GM21786 (cell line): ENCODE measurements at regions not wholly inside any gene's neighbourhood (a gene's known extent, or its start where the extent isn't known, plus 50 kb on each side); places are given as distances from the start of the nearest gene placed in this dataset.
"Not testable (repeated sequence)": the region's sequence is repeated elsewhere in the genome, so short reads cannot be mapped to it uniquely, and the experiment has no call there.

Experiments used
- ATAC-seq: cut with Tn5 transposase; IDR thresholded peaks from one replicate; pipeline ENCODE4 v1.9.1; 2021; ENCODE audit not compliant: unreplicated experiment

DNA sequence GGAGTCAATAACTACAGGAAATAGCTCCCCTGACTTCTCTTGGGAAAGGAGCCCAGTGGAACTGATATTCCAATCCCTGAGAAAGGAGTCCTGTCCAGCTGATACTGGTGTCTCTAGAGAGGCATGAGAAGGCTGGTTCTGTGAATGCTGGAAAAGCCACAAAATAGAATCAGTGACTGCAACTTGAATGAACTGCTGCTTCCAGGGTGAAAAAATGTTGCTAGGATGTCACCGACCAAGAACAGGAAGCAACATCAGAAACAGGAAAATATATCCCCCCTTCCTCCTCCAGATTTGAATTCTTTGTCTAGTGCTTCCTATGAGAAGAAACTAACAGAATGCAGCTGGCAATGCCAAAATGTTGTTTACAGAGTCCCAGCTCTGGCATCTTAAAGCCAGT lies 269.3 kb upstream of the LYPLAL1 start:
- no peak for ATAC-seq

DNA sequence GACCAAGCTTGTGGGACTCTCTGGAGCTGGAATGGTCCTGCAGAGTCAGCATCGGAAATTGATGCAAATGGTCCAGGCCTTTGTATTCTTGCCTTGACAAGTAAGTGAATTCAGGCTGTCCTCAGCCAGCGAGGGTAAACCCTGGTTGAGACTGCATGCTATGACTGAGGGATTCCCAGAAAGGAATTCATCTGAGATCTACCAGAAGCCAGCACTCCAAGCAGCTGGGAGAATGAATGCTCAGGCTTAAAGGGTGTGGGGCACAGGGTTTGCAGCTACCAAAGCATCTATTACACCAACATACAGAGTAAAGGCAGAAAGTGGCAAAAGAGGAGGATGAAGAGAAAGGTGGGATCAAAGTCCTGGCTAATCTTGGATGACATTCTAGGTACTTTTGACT lies 257.0 kb upstream of the LYPLAL1 start:
- ATAC-seq: no peak

DNA sequence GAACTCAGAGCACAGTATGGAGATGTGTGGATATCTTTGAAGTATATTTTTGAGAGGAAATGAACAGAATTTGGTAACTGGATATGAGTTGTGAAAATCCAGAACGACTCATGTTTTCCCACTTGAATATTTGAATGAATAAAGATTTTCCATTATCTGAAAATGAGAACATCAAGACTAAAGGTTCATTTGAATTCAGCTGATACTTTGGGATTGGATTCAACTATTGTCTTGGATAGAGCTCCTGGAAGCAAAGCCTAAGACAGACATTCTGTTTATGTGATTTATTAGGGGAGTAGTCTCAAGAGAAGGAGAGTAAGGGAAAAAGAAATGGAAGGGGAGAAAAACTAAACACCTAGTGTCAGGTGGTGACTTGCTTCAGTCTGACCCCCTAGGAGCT lies 256.0 kb upstream of the LYPLAL1 start:
- ATAC-seq: no peak

DNA sequence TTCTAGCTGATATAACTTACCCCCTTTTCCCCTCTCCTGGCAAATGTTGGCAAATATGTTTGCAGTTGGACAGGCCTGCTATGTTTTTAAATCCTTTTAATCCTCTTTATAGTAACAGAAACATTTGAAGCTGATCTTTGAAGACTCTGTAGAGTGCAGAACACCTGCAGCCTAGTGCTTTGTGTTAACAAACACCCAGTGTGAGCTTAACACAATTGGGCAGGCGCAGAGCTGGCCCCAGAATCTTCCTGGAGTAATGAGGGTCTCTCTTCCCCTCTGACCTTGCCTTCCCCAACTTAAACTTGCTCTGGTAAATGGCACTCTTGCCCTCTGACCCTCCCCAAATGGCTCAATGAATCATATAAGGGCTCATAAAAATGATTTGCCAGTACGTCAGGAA lies 247.9 kb upstream of the LYPLAL1 start:
- ATAC-seq: no peak

DNA sequence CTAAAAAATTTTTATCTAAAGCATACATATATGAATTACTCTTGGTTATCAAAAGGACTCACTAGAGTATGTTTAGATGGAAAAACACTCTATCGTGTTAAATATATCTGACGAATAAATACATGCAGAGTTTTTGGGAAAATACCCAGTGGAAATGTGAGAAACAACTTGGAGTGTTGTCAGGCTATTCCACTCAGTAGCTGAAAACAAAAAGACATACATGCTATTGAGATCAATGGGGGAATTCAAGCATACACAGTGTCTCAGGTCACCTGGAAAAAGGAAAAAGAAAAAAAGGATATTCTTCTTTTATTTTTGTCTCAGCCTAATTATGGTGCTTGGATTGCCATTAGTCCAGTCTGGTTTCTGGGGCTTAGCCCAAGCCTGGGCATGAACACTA lies 247.0 kb upstream of the LYPLAL1 start:
- ATAC-seq: no peak

DNA sequence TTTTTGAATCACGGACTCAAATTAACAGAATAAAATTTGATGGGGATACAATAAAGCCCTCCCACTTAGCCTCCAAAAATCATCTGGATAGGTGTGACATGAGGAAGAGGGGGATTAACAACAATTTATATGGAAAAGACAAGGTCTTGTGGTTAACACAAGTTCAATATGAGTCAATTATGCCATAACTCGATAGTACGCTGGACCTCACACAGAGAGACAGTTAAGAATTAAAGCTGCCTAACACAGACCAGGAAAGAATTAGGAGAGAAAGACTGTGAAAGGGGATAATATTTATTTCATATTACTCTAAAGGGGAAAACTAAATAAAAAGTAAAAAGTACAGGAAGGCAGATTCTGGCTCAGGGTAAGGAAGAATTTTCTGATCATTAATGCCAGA lies 243.7 kb upstream of the LYPLAL1 start:
- ATAC-seq: no peak

DNA sequence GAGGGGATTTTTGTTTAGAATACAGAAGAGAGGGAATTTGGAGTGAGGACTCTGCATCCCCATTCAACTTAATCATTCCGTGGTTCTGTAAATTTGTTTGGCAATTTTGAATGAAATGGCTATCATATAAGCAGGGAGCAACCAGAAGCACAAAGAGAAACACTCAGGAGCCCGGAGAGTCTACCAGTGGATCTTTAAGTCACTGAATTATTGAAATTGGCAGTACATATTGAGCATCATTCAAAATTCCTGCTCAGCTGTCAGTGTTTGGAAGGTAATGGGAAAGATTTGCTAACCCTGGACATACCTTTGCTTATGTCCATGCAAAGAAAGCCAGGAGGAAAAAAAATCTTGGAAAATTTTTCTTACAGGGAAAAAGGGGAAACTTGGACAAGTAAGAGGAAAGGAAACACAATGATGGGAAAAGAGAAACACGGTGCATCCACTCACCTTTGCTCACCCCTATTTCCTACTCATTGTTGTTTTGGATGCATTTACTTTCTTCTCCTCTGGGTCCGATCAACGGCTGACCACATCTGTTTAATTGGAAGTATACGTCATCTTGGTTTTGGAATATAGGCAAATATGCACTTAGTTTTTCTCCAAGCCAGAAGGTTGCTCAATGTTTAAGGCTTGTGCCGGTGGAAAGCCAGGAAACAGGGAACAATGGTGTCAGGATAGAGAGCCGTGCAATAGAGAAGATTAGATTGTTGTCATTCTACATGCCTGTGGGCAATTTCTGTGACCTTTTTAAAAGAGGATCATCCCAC lies 243.0 kb upstream of the LYPLAL1 start:
- ATAC-seq: no peak

DNA sequence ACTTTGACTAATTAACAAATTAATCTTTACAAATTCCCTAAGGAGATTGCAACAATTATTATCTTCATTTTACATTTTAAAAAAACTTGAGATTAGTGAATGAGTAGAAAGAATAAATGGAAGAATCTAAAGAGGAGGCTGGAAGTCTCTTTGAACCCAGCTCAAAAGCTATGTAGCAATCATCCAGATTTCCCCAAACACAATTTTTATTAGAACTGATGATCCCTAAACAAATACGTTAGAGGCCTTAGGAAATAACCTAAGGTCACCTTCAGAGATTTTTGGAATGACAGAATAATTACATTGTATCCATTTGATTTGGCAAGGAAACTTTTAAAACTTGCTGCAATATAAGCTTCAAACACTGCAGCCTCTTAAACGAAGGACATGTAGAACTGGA lies 242.4 kb upstream of the LYPLAL1 start:
- no peak for ATAC-seq

DNA sequence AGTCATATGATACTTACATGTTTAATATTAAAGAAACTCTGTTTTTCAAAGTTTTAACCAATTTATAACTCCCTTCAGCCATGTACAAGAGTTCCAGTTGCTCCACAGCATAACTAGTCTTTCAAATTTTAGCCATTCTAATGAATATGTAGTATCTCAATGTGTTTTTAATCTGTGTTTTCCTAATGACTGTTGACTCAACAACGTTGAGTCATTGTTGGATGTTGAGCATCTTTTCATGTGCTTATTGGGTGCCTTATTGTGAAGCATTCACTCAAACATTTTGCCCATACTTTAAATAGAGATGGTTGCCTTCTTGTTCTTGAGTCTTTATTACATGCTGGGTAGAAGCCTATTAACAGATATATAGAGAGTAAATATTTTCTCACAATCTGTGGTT lies 240.2 kb upstream of the LYPLAL1 start:
- ATAC-seq: no peak

DNA sequence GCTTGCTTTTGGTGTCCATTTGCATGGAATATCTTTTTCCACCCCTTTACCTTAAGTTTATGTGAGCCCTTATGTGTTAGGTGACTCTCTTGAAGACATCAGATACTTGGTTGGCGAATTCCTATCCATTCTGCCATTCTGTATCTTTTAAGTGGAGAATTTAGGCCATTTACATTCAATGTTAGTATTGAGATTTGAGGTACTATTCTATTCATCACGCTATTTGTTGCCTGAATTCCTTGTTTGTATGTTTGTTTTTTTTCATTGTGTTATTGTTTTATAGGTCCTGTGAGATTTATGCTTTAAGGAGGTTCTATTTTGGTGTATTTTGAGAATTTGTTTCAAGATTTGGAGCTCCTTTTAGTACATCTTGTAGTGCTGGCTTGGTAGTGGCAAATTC lies 238.3 kb upstream of the LYPLAL1 start:
- not testable (repeated sequence) for ATAC-seq

DNA sequence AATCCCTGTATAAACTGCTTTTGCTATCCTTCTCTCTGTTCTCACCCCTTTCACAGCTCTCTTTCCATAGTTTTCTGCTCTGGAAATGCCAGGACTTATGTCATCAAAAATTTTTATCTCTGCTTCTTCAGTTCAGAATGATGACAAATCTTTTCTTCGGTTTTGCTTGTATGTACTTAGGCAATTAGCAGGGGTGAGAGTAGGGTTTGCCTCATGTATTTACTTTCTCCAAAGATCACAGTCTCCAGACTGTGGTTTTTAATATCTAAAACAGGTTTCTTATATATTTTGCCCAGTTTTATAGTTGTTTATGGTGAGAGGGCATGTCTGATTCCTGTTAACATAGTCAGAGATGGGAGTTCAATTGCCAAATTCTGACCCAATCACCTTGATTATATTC lies 235.4 kb upstream of the LYPLAL1 start:
- ATAC-seq: no peak

DNA sequence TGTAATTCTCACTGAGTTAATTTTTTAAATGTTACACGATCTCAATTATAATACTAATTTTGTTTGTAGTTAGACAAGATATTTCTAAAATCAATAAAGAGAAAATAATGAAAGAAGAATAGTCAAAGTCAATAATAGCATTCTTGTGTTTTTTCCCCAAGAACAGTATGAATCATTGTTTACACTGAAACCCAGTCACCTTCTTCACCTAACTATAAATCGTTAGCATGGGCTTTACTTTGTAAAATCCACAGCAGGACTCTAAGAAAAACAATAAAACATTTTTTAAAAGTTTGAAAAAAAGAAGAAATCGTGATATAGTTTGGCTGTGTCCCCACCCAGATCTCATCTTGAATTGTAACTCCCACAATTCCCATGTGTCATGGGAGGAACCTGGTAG lies 234.6 kb upstream of the LYPLAL1 start:
- ATAC-seq: no peak

DNA sequence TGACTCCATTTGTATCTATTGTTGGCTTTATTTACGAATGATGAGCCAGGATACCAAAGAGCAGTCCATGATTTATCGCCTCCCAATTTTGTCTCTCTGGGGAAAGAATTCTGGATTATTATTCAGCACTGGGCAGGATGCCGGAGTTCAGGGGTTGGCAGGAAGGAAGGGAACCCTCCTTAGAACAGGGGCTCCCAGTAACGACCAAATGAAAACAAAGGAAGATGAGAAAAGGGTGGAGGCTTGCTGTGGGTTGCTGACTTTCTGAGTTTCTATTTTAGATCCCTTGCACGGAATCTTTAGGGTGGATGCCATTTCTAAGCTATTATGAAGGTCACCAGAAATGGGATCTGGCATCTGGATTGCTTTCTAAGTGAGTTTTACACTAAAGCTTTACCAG lies 231.2 kb upstream of the LYPLAL1 start:
- ATAC-seq: no peak

DNA sequence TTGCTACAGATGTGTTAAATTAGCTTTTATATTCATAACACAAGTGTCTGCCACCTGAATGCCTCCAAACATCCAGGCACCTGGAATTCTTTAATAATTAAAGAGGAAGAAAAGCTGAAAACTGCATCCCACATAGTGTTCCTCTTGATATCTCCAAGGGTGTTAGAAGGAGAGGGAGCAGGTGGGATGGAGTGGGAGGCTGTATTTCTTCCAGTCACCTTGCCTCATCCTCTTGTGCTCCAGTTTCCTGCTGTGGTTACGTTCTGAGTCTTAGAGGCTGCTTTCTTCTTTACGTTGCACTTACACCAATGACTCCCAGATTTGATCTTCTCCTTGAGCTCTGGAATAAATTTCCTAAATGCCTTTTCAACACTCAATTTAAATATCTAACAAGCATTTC lies 230.3 kb upstream of the LYPLAL1 start:
- ATAC-seq: no peak

DNA sequence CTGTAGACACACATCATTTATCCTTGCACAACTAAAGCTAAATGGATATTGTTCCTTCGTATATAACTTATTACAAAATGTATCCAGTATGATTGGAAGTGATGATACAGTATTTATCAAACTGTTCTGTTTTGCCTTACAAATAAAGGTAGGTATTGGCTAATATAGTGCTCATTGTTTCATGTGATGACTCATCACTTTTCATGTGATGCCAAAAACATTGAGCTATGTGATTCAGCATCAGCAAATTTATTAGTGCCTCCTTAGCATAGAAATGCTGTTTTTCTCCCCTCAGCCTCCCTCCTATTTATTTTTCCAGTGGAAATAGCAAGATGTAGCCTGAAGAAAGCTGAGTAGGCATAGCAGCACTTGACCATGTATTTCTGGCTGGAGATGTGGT lies 228.6 kb upstream of the LYPLAL1 start:
- ATAC-seq: no peak

DNA sequence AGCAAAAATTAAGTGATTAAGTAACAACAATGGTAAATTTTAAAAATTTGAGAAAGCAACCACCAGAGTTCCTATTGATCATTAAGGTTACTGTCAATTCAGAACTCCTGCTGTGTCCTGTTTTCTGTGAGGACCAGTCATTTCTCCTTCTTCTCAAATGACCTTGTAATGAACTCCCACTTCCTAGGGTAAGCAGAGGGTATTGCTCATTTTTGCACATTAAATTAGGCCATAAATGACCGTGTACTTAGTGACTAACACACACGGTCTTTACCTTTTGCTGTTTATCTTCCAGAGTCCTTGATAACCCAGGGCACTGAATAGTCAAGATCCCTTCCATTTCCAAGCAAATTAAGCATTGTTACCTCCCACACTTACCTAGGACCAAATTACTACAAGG lies 227.5 kb upstream of the LYPLAL1 start:
- ATAC-seq: no peak

DNA sequence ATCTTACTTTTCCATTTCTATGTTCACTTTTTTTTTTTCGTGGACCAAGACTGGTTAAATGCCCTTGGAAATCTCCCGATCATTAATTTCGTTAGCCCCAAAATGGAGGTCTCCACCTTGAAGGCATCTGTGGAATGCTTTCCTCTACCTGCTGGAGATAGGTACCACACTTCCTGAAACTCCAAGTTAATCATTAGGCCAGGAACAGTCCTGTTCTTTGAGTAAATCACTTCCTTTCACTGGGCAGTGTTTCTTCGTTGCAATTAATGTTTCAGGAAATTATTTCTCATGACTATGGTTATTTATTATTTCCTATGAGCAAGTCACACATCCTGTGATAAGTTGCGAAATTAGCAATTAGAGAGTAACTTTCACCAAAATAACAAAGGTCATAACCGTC lies 225.2 kb upstream of the LYPLAL1 start:
- ATAC-seq: no peak

DNA sequence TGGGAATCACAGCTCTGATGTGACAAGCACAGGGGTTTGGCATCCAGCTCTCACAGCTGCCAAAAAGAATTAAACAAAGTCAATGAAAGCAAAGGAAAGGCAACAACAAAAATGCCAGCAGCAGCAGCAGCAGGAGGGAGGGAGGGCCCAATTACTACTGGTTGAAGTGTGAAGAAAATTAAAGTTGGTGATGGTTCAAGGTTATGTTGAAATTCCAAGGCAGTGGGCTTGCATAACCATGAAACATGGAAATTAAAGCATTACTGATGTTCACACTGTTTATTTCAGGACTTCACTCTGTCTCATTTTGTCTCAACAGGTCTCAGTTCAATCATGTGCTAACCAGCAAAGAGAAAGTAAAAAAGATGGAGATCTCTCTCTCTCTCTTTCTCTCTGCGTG lies 220.3 kb upstream of the LYPLAL1 start:
- no peak for ATAC-seq

DNA sequence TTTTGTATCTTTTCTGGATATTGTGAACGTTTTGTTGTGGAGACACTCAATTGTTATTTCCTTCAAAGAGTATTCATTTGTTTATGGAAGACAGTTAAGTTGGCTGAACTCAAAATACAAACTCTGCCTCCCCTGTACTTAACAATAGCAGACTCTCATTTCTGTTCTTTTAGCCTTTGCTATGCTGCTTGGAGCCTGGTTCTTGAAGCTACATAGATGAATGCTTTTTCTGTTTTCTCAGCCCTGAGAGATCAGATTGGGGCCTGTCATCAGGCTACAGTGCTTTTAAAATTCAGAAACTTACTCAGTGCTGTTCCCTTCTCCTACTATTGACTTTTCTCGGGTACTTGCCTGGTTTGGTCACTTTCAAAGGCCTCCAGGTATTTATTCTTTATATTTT lies 215.7 kb upstream of the LYPLAL1 start:
- no peak for ATAC-seq

DNA sequence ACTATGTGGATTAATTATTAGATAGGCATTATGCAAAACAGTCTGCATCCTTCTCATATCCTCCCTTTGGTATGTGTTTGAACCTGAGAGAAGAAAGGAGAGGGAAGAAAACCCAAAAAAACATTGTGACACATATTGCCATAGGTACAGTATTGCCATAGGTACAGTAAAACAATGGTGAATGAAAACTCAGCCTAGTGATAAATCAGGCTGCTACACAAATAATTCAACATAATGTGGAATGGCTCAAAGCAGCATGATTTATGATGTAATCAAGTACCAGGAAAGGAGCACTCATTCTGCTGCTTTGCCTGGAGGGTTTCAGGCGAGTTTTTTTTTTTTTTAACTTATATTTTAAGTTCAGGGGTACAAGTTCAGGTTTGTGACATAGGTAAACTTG lies 213.9 kb upstream of the LYPLAL1 start:
- no peak for ATAC-seq

DNA sequence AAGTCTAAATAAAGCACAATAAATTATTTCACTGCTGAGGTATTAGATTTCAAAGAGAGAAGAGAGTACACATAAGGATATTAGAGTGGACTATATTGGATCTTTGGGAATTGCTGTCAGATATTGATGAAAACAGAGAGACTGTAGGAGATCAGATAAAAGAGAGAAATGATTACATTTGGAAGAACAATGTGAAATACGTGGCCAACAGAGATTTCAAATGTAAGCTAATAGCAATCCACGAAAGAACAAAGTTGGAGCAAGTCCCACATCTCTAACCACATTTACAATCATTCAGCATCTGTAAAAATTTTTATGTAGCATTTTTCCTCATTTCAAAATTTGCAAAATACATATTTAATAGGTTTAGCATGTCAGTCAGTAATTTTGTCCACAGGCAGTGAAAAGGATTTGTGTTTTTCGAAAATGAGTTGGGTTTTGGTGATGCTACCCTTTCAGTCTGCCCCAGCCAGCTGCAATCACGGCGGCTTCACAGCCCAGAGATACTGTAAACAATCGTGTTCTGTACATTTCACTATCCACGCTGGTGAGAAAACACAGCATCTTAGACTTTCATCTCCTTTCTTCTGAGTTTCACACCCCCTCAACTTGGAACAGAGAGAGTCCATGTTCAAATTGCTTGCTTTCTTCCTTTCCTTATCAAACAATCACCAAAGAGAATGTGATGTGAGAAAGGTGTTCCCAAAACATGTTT lies 209.1 kb upstream of the LYPLAL1 start:
- ATAC-seq: no peak

DNA sequence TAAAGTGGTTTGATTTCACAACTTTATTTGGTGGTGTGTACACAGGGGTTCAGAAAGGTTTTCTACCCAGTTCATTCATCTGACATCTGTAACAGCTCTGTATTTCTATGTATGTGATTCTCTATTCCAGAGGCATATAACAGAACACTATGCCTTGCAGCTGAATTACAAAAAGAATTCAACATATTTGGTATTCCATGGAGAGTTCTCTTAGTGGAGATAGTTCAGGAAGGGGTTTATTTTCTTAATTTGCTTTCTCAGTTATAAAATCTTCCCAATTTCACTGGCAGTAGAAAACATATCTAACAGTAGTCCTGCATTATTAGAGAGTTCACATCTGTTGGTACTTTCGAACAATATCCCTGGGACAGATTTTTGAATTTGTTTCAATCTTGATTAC lies 207.9 kb upstream of the LYPLAL1 start:
- ATAC-seq: no peak

DNA sequence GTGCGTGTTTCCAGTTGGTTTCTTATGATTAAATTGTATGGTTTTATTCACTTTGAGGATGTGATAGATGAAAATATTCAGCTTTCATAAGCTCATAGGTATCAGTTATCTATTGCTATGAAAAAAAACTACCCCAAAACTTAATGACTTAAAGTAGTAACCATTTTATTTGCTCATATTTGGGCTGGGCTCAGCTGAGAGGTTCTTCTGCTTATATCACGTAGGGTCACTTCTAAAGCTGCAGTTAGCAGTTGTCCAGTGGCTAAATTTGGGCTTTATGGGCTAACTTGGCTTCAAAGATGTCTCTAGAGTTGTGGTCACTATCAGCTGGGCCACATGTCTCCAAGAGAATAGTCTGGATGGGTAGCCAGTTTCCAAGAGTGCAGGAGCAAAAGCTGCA lies 206.4 kb upstream of the LYPLAL1 start:
- ATAC-seq: no peak
